NK-92 treated with Interleukin-12 subunit alpha and Interleukin-12 subunit beta, amount 100 ng/mL, for 24 hours (cell line): ENCODE measurements at regions not wholly inside any gene's neighbourhood (a gene's known extent, or its start where the extent isn't known, plus 50 kb on each side); places are given as distances from the start of the nearest gene placed in this dataset.
"Not testable (repeated sequence)": the region's sequence is repeated elsewhere in the genome, so short reads cannot be mapped to it uniquely, and the experiment has no call there.

Source experiments
- DNase-seq: peaks from one replicate; lab custom pipeline; 2025; lab: John Stamatoyannopoulos, UW

DNA sequence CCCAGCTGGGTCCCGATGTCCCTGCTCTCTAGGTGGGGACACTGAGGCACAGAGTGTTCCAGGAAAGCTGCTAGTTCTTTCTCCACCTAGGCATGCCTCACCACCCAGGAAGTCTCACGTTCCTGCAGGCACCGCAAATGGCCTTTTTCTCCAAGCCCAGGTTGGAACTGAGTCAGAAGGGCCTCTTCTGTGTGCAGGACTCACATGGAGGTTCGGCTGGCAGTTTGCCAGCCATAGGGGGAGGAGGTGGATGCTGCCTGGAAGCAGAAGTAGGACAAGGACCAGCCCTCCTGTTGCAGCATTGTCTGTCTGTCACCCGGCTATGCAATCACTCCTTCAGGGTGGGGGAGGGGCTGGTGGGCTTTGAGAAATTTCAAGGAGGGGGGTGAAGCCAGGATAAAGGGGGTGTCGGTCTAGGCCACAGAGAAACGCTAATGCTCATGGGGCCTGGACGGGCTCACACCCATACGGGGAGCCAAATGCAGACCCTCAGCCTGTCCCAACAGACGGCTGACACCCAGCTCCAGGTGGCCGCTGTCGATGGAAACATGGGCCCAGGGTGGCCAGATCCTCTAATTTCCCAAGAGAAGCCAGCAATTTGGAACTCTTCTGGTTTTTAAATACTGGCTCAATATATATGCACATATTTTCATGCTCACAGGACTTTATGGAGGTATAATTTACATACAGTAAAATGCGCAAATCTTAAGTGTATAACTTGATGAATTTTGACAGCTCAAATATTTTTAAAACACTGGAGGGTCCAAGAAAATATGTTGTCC lies 120.5 kb downstream of the PHETA1 start:
- no peak for DNase-seq

DNA sequence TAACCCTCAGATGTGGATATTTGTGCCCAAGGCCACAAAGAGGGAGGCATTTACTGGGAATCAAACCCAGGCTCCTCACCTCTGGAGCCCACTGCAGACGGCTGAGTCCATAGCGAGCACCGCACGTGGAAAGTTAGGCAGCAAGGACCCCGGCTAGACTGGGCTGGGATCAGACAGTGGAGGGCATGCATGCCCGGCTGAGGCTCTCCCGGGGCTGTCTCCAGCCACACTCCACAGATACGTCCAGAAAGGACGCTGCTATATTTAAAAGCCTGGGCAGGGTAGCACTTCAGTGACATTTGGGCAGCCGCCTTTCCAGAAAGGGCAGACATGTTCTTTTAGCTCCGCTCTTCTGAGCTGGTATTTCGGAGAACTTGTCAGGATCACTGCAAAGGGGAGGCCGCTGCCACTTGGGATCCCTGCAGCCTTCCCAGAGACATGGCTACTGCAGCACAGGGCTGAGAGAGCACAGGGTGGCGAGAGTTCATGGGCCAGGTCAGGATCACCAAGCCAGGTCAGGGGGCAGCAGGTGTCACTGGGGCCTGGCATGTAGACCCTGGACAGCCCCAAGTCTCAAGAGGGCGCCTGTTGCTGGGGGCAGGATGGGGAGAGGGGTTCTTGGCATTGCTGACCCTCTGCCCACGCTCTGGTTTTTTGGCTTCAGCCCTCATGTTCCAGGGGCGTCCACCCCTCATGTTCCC lies 121.7 kb downstream of the PHETA1 start:
- DNase-seq = no peak

GRCh38 chr12:111246477-111247011 lies 122.4 kb downstream of the PHETA1 start:
- no peak for DNase-seq

DNA sequence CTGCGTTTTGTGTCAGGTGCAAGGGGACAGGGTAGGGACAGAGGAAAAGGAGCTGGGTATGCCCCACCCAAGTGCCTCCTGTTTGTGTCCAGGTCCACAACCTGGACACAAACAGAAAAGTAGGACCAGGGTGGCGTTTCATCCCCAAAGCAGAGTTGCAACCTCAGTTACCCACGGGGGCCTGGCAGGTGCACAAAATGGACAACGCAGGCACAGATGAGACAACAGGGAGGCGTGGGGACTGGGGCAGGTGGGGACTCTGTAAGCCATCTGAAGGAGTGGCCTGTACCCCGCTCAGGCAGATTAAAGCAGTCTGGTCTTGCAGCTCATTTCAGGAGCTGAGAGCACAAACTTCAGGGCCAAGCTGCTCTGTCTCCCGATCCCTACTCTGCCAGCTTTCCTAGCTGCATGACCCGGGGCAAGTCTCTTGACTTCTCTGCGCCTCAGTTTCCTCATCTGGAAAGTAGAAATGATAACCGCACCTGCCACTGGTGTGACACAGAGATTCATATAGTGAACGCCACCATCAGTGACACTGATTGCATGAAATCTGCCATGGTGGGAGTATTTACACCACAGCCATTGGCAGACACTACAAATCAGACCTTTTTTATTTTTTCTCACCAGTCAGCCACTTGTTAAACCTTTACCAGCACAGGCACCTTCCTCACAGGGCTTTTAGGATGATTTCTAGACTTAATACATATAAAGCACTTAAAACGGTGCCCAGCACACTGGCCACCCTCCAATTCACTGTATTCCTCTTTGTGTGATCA lies 123.0 kb downstream of the PHETA1 start:
- DNase-seq = no peak

GRCh38 chr12:111244673-111245072 lies 124.2 kb downstream of the PHETA1 start:
- no peak for DNase-seq

DNA sequence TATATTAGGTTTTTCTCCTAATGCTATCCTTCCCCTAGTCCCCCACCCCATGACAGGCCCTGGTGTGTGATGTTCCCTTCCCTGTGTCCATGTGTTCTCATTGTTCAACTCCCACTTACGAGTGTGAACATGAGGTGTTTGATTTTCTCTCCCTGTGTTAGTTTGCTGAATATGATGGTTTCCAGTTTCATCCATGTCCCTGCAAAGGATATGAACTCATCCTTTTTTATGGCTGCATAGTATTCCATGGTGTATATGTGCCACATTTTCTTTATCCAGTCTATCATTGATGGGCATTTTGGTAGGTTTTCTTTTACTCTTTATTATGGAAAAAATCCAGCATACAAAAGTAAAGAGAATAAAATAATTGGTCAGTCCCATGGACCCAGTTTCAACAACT lies 126.1 kb downstream of the PHETA1 start:
- not testable (repeated sequence) for DNase-seq

- DNase-seq = no peak
These were observed 126.7 kb downstream of the PHETA1 start for GRCh38 chr12:111242184-111242583.

- DNase-seq = no peak
These were observed 128.5 kb downstream of the PHETA1 start for GRCh38 chr12:111240374-111240773.

GRCh38 chr12:111239235-111239634 lies 129.7 kb downstream of the PHETA1 start:
- DNase-seq = no peak

DNA sequence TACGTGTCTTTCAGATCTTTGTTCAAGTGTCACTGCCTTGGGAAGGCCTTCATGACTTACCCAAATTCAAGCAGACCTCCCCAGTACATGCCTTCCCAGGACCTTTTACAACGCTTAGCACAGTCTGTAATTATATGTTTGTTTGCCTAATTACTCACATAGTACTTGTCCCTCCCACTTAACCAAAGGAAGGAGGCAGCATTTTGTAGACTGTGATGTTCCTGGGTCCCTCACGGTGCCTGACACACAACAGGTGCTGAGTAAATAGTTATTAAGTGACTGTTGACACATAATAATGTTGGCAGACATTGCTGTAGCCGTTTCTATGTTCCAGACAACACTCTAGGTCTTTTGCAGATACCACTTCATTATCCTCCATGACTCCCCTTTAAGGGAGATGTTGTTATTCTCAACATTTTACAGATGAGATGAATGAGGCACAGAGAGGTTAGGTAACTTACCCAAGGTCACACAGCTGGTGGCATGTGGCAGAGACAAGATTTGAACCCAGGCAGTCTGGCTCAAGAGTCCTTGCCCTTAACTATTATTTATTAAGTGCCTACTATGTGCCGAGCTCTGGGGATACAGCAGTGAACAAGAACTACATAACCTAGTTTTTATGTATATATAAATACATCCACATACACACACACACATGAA lies 130.7 kb downstream of the PHETA1 start:
- DNase-seq = no peak

GRCh38 chr12:111234491-111234890 lies 134.4 kb downstream of the PHETA1 start:
- DNase-seq = not testable (repeated sequence)

GRCh38 chr12:111233786-111234185 lies 135.1 kb downstream of the PHETA1 start:
- no peak for DNase-seq

GRCh38 chr12:111230649-111231048 lies 138.2 kb downstream of the PHETA1 start:
- no peak for DNase-seq

DNA sequence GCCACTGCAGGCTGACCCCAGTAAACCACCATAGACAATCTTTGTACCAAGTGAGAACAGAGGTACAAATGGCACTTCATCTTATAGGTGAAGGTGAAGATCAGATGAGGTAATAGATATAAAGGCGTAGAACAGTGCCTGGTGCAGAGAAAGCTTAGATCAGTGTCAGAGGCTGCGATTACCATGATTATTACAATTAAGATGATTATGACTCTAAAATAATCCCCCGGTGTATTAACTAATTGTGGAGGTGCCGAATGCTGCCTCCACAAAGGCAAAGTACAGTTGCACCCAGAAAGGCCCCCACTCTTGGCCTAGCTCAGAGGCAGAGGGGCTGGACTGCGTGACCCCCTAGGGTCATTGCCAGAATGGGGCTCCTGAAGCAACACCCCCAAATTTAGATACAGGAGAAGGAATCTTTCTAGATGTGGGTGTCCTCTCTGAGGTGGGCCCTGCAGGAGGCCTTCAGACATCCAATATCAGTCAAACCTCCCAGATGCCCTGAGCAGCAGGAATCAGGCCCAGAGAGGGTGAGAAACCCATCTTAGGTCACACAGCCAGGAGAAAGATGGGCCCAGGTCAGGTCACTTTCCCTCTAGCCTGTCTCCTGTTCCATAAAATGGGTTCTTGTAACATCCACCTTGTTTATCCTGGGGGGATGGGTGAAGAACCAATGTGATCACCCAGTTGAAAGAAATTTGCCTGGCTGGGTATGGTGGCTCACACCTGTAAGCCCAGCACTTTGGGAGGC lies 139.8 kb downstream of the PHETA1 start:
- DNase-seq = no peak

DNA sequence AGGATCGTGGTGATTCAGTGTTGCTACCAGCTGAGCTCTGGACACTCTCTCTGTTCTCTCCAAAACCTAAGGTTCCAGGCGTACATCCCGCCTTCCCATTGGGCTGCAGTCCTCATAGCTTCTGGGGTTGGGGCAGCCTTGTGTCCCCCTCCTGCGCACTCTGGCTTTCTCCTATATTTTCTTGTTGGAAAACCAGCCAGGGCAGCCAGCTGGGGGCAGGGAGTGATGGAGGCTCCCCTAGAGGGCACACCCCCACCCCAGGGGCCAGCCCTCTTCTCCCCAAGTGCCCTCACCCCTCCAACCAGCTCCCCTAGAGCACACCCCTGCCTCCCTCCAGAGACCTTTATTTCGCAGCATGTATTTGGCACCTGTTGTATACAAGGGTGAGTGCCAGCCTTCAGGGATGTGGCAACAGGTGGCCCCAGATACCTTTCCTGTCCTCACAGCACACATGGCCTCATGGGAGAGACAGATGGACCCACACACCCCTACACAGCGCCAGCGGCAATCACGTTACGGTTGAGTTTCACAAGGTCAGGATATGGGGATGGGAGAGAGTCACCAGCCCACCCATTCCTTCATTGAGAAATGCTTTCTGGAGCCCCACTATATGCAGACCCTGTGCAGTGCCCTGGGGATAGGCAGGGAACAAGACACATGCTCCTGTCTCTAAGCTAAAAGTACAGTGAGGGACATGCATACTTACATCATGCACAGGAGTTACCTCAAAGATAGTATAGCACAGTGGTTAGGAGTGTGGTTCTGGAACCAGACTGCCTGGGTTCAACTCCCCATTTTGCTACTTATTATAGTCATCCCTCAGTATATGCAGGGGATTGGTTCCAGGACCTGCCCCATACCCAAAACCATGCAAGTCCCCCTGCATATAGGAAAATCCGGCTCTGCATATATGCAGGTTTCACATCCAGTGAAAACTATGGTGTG lies 141.1 kb downstream of the PHETA1 start:
- DNase-seq = no peak

DNA sequence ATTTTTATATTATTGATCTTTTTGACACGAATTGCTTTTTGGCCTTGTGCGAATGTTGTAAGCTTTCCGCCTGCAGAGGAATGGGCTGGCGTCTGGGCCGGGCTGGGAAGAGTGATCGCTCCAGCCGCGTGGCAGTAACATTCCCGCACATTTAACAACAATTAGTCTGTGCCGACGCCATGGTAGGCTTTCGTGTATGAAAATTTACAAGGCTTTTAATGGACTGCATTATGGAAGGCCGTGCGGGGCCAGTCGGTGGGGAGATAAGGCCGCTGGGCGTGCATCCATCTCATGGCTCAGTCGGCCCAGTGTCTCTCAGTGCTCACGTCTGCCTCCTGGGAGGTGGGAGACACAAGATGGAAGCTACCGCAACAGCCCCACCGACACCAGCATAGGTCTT lies 142.2 kb downstream of the PHETA1 start:
- no peak for DNase-seq

- no peak for DNase-seq
These were observed 143.6 kb downstream of the PHETA1 start for GRCh38 chr12:111225307-111225706.

- DNase-seq = no peak
These were observed 144.5 kb downstream of the PHETA1 start for GRCh38 chr12:111224186-111225066.

DNA sequence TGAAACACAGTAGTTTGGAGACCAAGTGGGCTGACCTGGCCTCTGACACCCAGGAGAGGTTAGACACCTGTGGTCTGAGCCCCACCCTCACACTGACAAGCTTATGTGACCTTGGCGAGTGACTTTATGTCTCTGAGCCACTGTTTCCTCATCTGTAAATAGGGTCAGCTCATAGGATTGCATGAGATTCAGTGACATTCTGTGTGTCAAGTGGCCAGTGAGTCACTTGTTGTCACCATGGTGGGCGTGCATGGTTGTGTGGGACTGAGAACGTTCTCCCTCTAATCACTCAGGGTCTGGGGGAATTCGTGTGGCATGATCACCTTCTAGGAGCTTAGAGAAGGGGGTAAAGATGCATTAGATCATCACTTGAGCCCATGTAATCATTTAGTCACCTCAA lies 146.4 kb downstream of the PHETA1 start:
- DNase-seq = no peak
